DMS53 treated with DMSO at 0.1 percent for 48 hours (cell line): ENCODE measurements at regions not wholly inside any gene's neighbourhood (a gene's known extent, or its start where the extent isn't known, plus 50 kb on each side); places are given as distances from the start of the nearest gene placed in this dataset.

Source experiments
- DNase-seq: peaks from one replicate; lab custom pipeline; 2025; ENCODE audit not compliant: unreplicated experiment; lab: John Stamatoyannopoulos, UW

- DNase-seq: no peak
Observed at GRCh38 chr22:27637604-27638003, 164.0 kb downstream of the MN1 start.

- no peak for DNase-seq
Observed at GRCh38 chr22:27638329-27639233, 163.0 kb downstream of the MN1 start.

GRCh38 chr22:27639248-27640086 lies 162.1 kb downstream of the MN1 start:
- no peak for DNase-seq

GRCh38 chr22:27641049-27641795 lies 160.3 kb downstream of the MN1 start:
- no peak for DNase-seq

- DNase-seq: no peak
Observed at GRCh38 chr22:27642104-27642800, 159.3 kb downstream of the MN1 start.

- DNase-seq: no peak
Observed at GRCh38 chr22:27643907-27644306, 157.6 kb downstream of the MN1 start.

GRCh38 chr22:27644566-27644965 lies 157.0 kb downstream of the MN1 start:
- DNase-seq: no peak

GRCh38 chr22:27647540-27647939 lies 154.0 kb downstream of the MN1 start:
- no peak for DNase-seq

- no peak for DNase-seq
Observed at GRCh38 chr22:27648074-27648473, 153.5 kb downstream of the MN1 start.

GRCh38 chr22:27648853-27649252 lies 152.7 kb downstream of the MN1 start:
- DNase-seq: no peak

- DNase-seq: no peak
Observed at GRCh38 chr22:27650572-27650971, 151.0 kb downstream of the MN1 start.

GRCh38 chr22:27650985-27651384 lies 150.6 kb downstream of the MN1 start:
- no peak for DNase-seq

GRCh38 chr22:27651486-27651885 lies 150.1 kb downstream of the MN1 start:
- DNase-seq: no peak

- no peak for DNase-seq
Observed at GRCh38 chr22:27654546-27655445, 146.8 kb downstream of the MN1 start.

GRCh38 chr22:27655582-27656185 lies 145.9 kb downstream of the MN1 start:
- no peak for DNase-seq

GRCh38 chr22:27656970-27657369 lies 144.6 kb downstream of the MN1 start:
- no peak for DNase-seq

- DNase-seq: no peak
Observed at GRCh38 chr22:27660306-27660705, 141.2 kb downstream of the MN1 start.

GRCh38 chr22:27662359-27663301 lies 138.9 kb downstream of the MN1 start:
- no peak for DNase-seq
